ENCODE measurements at regions not wholly inside any gene's neighbourhood (a gene's known extent, or its start where the extent isn't known, plus 50 kb on each side); places are given as distances from the start of the nearest gene placed in this dataset.

DNA sequence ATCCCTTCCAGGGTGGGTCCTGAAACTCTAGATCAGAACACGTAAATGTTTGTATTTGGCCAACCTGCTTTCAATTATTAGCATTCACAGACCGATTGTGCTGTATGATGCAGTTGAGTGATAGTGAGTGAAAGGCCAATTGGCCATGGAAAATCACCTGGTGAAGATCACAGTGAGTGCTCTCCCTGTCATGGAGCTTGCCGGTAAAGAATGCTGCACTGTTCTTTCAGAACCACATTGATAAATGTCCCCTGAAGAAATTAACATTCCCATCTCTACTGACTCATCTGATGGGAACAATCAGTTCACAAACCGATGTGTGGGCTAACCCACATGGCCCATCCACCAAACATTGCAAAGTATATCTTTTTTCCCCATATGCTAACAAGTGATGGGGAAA is 324.8 kb upstream of the TBL1XR1 start:
- Histone ChIP-seq H3K9me3 (ENCODE audit: control insufficient read depth in 5 of 5, low read length in 5 of 5) (peaks cover 0 to 4% (median 0%) of the 10 kb centered on the region in 5 donors), H3K4me1 (ENCODE audit: control insufficient read depth in 5 of 5, insufficient read depth in 5 of 5, low read length in 5 of 5) (peaks cover 0 to 2% (median 0%) of the 10 kb centered on the region in 5 donors), H3K27ac (ENCODE audit: low read depth, low read length) (no peak overlapping the region), H3K36me3 (ENCODE audit: control insufficient read depth in 5 of 5, insufficient read depth in 5 of 5, low read length in 5 of 5) (no peaks in the 10 kb centered on the region), H3K27me3 (ENCODE audit: control insufficient read depth in 5 of 5, insufficient read depth in 4 of 5, low read length in 5 of 5) (no peaks in the 10 kb centered on the region), H3K9ac (ENCODE audit: low read length in 5 of 5) (no peak overlapping the region), H3K4me3 (ENCODE audit: low read depth in 1 of 5, low read length in 5 of 5) (no peak overlapping the region)

DNA sequence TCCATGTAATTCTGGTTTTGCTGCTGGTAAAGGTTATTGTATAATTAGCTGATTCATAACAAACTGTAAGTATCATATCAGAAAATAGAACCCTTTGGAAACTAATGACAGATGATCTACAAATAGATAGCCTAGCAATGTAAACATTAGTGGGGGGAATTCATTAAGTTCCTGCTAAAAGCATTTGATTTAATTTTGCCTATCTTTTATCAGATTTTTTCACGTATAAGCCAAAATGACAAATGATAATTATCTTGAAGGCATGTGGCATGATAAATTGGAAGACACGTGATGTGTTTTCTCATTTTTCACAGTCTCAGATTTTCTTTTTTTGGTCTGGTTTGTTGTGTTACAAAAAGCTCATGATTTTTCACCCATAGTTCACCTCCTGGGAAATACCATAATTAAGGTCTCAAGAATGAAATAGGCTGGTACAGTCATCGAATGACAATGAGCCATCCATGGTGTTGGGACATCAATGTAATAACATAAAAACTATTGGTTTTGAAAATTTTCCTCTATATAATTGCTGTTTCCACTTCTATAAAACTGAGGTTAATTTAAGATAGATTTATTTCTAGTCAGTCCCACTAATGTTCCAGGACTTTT is 325.9 kb upstream of the TBL1XR1 start:
- H3K4me1 ChIP-seq (ENCODE audit: control insufficient read depth in 5 of 5, insufficient read depth in 5 of 5, low read length in 5 of 5): peaks cover 0 to 6% (median 0%) of the 10 kb centered on the region in 5 donors
- H3K36me3 ChIP-seq (ENCODE audit: control insufficient read depth in 5 of 5, insufficient read depth in 5 of 5, low read length in 5 of 5): no peaks in the 10 kb centered on the region
- H3K27ac ChIP-seq (ENCODE audit: low read depth, low read length): no peak overlapping the region
- H3K9me3 ChIP-seq (ENCODE audit: control insufficient read depth in 5 of 5, low read length in 5 of 5): peaks cover 0 to 4% (median 0%) of the 10 kb centered on the region in 5 donors
- H3K9ac ChIP-seq (ENCODE audit: low read length in 5 of 5): no peak overlapping the region
- no peak overlapping the region for H3K4me3 ChIP-seq (ENCODE audit: low read depth in 1 of 5, low read length in 5 of 5)
- H3K27me3 ChIP-seq (ENCODE audit: control insufficient read depth in 5 of 5, insufficient read depth in 4 of 5, low read length in 5 of 5): no peaks in the 10 kb centered on the region

DNA sequence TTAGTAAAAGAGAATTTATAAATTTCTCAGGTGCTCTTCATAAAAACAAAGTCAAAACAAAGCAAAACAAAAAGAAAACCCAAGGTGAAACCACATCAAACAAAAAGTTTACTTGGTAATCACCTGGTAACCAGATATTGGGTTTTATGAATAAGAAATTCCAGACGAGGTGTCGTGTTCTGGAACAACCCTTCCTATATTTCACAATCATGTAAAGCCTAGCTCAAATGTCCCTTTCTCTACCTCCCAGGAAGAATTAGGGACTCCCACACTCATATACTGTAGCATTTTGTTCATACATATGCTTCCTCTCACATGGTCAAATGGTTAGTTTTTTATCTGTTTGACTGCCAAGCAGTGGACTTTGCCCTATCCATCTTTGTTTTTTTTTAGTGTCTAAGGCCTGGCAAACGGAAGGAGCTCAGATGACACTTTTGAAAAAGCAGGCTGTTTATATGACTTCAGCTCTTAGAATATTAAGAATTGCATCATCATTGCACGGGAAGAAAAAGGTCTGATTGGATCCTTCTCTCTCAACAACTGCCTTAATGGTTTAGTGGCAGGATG is 326.7 kb upstream of the TBL1XR1 start:
- H3K4me1 ChIP-seq (ENCODE audit: control insufficient read depth in 5 of 5, insufficient read depth in 5 of 5, low read length in 5 of 5): peaks cover 0 to 6% (median 0%) of the 10 kb centered on the region in 5 donors
- H3K27ac ChIP-seq (ENCODE audit: low read depth, low read length): no peak overlapping the region
- no peak overlapping the region for H3K9ac ChIP-seq (ENCODE audit: low read length in 5 of 5)
- H3K4me3 ChIP-seq (ENCODE audit: low read depth in 1 of 5, low read length in 5 of 5): no peak overlapping the region
- H3K9me3 ChIP-seq (ENCODE audit: control insufficient read depth in 5 of 5, low read length in 5 of 5): peaks cover 0 to 4% (median 0%) of the 10 kb centered on the region in 5 donors
- no peaks in the 10 kb centered on the region for H3K27me3 ChIP-seq (ENCODE audit: control insufficient read depth in 5 of 5, insufficient read depth in 4 of 5, low read length in 5 of 5)
- no peaks in the 10 kb centered on the region for H3K36me3 ChIP-seq (ENCODE audit: control insufficient read depth in 5 of 5, insufficient read depth in 5 of 5, low read length in 5 of 5)

DNA sequence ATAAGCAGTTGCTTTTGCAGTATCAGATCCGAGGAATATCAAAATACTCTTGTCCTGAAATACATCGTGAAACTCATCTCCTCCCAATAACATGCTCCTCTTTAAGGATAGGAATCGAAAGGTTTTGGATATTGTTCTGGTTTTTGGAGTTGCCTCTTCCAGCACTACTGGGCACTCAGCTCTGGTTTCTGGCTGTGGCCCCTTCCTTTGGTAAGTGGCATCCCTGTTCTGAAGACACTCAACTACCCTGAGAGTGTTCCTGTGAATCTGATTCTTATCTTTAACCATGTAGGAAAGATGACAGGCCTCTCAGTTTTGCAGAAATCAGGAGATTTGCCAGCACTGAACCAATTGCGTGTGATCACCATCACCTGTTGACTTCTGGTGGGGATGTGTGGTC is 327.5 kb upstream of the TBL1XR1 start:
- H3K36me3 ChIP-seq (ENCODE audit: control insufficient read depth in 5 of 5, insufficient read depth in 5 of 5, low read length in 5 of 5): no peaks in the 10 kb centered on the region
- no peak overlapping the region for H3K27ac ChIP-seq (ENCODE audit: low read depth, low read length)
- H3K4me1 ChIP-seq (ENCODE audit: control insufficient read depth in 5 of 5, insufficient read depth in 5 of 5, low read length in 5 of 5): peaks cover 0 to 6% (median 2%) of the 10 kb centered on the region in 5 donors
- H3K27me3 ChIP-seq (ENCODE audit: control insufficient read depth in 5 of 5, insufficient read depth in 4 of 5, low read length in 5 of 5): no peaks in the 10 kb centered on the region
- no peak overlapping the region for H3K9ac ChIP-seq (ENCODE audit: low read length in 5 of 5)
- H3K4me3 ChIP-seq (ENCODE audit: low read depth in 1 of 5, low read length in 5 of 5): no peak overlapping the region
- H3K9me3 ChIP-seq (ENCODE audit: control insufficient read depth in 5 of 5, low read length in 5 of 5): peaks cover 0 to 4% (median 0%) of the 10 kb centered on the region in 5 donors

DNA sequence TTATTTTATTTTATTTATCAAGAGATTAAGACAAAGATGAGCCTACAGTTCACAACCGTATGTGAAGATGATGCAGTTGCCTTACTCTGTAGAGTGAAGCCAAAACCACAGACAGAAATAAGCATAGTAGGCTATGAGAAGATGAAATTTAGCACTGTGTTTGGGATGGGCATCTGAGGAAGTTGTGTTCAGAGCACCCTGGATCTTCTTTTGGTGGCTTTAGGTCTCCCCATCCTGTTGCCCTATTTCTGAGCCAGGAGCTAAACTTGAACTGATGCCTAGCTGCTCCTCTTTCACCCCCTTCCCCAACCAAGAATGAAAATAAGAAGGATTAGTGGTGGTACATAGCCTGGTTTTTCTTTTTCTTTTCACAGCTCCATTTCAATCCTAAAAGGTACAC is 328.1 kb upstream of the TBL1XR1 start:
- peaks cover 0 to 4% (median 0%) of the 10 kb centered on the region in 5 donors for H3K9me3 ChIP-seq (ENCODE audit: control insufficient read depth in 5 of 5, low read length in 5 of 5)
- H3K4me1 ChIP-seq (ENCODE audit: control insufficient read depth in 5 of 5, insufficient read depth in 5 of 5, low read length in 5 of 5): peaks cover 0 to 11% (median 9%) of the 10 kb centered on the region in 5 donors
- H3K9ac ChIP-seq (ENCODE audit: low read length in 5 of 5): no peak overlapping the region
- no peaks in the 10 kb centered on the region for H3K36me3 ChIP-seq (ENCODE audit: control insufficient read depth in 5 of 5, insufficient read depth in 5 of 5, low read length in 5 of 5)
- H3K27ac ChIP-seq (ENCODE audit: low read depth, low read length): no peak overlapping the region
- H3K4me3 ChIP-seq (ENCODE audit: low read depth in 1 of 5, low read length in 5 of 5): no peak overlapping the region
- H3K27me3 ChIP-seq (ENCODE audit: control insufficient read depth in 5 of 5, insufficient read depth in 4 of 5, low read length in 5 of 5): no peaks in the 10 kb centered on the region

DNA sequence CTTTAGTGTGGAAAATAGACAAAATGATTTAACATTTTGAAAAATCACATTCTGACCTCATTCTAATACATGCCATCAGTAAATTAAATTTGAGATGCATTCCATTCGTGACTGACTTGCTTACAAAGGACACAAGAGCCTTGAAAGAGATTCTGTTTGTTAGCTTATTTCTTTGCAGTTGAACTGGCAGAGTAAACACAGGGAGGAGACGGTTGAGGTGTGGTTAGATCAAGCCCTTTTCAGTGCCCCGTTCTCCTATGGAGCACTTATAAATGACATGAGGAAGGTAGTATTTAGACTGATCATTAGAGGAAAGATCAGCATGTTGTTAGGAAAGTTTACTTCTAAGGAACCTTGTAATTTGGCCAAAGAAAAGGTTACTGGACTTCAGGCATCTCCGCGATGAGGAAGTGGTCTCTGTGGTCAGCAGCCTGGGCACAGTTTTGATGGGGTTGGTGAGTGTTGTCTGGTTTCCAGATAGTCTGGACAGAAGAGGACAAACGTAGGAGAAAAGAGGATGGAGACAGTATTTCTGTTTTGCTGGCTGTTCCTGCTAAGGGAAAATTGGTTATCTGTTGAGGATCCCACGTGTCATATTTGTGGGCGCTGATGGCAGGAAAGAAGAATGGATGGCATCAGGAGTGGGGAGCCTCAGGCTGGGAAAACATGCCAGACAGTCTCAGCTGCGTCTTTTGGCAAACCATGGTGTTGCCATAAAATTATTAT is 328.9 kb upstream of the TBL1XR1 start:
- Histone ChIP-seq H3K4me1 (ENCODE audit: control insufficient read depth in 5 of 5, insufficient read depth in 5 of 5, low read length in 5 of 5) (peaks cover 4 to 18% (median 16%) of the 10 kb centered on the region in 5 donors), H3K27me3 (ENCODE audit: control insufficient read depth in 5 of 5, insufficient read depth in 4 of 5, low read length in 5 of 5) (no peaks in the 10 kb centered on the region), H3K9ac (ENCODE audit: low read length in 5 of 5) (no peak overlapping the region), H3K9me3 (ENCODE audit: control insufficient read depth in 5 of 5, low read length in 5 of 5) (peaks cover 0 to 4% (median 0%) of the 10 kb centered on the region in 5 donors), H3K36me3 (ENCODE audit: control insufficient read depth in 5 of 5, insufficient read depth in 5 of 5, low read length in 5 of 5) (no peaks in the 10 kb centered on the region), H3K4me3 (ENCODE audit: low read depth in 1 of 5, low read length in 5 of 5) (no peak overlapping the region), H3K27ac (ENCODE audit: low read depth, low read length) (no peak overlapping the region)

DNA sequence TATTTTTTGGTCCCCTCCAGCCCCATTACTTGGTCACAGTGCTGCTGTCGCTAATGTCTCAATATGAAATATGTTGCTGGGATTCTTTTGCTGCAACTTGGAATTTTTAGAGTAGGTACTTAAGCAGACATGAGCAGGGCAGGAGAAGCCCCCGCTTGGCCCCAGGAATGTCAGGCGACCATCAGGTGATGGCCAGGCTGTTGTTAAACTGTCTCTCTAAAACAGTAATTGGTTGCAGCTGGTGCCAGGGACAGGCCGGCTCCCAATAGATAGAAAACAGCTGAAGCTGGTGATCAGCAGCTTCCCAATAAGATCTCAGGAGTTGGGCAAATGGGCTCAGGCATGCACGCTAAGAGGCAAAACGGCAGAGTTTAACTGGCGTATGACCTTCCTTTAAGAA is 329.9 kb upstream of the TBL1XR1 start:
- Histone ChIP-seq H3K36me3 (ENCODE audit: control insufficient read depth in 5 of 5, insufficient read depth in 5 of 5, low read length in 5 of 5) (no peaks in the 10 kb centered on the region), H3K9ac (ENCODE audit: low read length in 5 of 5) (no peak overlapping the region), H3K4me1 (ENCODE audit: control insufficient read depth in 5 of 5, insufficient read depth in 5 of 5, low read length in 5 of 5) (peaks cover 4 to 21% (median 18%) of the 10 kb centered on the region in 5 donors), H3K27ac (ENCODE audit: low read depth, low read length) (no peak overlapping the region), H3K27me3 (ENCODE audit: control insufficient read depth in 5 of 5, insufficient read depth in 4 of 5, low read length in 5 of 5) (no peaks in the 10 kb centered on the region), H3K4me3 (ENCODE audit: low read depth in 1 of 5, low read length in 5 of 5) (no peak overlapping the region), H3K9me3 (ENCODE audit: control insufficient read depth in 5 of 5, low read length in 5 of 5) (peaks cover 0 to 4% (median 0%) of the 10 kb centered on the region in 5 donors)

DNA sequence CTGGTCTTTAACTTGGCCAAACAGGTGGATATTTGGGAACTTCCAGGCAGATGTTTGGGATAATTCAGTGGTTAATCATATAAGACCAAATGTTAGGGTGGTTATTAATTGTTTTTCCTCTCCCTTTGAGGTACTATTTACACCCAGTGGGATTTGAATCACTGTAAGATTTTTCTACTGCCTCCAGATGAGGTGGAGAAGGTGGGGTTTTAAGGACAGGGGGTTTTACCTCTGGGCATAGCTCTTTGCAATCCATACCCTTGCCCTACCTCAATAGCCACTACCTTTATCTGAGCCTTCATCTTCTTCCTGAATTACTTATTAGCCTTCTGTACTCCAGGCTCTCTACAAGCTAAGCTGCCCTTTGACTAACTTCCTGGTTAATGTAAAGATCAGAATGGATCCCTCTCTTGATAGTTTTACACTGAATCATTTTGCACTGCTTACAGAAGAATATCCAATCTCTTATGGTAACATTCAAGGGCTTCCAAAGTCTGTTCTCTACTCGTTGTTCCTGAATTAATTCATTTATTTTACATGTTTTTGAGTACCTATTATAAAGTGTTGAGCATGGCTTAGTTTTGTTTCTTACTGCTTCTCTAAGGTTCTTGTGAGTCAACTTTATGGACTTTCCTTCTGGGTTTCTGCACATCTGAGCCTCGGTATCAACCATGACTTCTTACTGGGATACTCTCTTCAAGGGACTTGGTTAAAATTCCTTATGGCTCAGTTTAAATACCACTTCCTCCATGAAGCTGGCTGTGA is 331.2 kb upstream of the TBL1XR1 start:
- no peaks in the 10 kb centered on the region for H3K27me3 ChIP-seq (ENCODE audit: control insufficient read depth in 5 of 5, insufficient read depth in 4 of 5, low read length in 5 of 5)
- no peak overlapping the region for H3K4me3 ChIP-seq (ENCODE audit: low read depth in 1 of 5, low read length in 5 of 5)
- H3K36me3 ChIP-seq (ENCODE audit: control insufficient read depth in 5 of 5, insufficient read depth in 5 of 5, low read length in 5 of 5): no peaks in the 10 kb centered on the region

DNA sequence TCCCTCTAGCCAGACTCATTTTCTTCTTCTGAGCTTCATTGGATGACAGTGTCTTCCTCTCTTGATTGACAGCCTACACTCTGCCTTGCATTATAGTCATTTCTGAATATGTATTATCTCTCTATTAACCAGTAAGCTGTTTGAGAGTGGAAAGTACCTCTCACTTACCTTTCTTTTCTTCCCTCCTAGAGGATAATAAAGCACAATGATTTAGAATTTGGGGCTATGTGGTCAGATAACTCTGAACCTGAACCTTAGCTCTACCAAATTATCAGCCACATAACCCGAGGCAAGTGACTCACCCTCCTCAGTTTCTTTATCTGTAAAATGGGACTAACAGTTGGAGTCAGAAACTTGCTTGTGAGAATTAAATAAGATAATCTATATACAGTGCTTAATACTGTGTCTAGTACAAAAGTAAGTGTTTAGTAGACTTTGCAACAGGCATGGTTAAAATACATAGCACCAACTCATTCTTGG is 331.8 kb upstream of the TBL1XR1 start:
- H3K4me1 ChIP-seq (ENCODE audit: control insufficient read depth in 5 of 5, insufficient read depth in 5 of 5, low read length in 5 of 5): peaks cover 4 to 21% (median 18%) of the 10 kb centered on the region in 5 donors
- peaks cover 0 to 4% (median 0%) of the 10 kb centered on the region in 5 donors for H3K9me3 ChIP-seq (ENCODE audit: control insufficient read depth in 5 of 5, low read length in 5 of 5)
- no peaks in the 10 kb centered on the region for H3K36me3 ChIP-seq (ENCODE audit: control insufficient read depth in 5 of 5, insufficient read depth in 5 of 5, low read length in 5 of 5)
- no peak overlapping the region for H3K4me3 ChIP-seq (ENCODE audit: low read depth in 1 of 5, low read length in 5 of 5)
- H3K27me3 ChIP-seq (ENCODE audit: control insufficient read depth in 5 of 5, insufficient read depth in 4 of 5, low read length in 5 of 5): no peaks in the 10 kb centered on the region
- H3K27ac ChIP-seq (ENCODE audit: low read depth, low read length): no peak overlapping the region
- H3K9ac ChIP-seq (ENCODE audit: low read length in 5 of 5): no peak overlapping the region

More for the DNA sequence above, 331.2 kb upstream of the TBL1XR1 start:
- Histone ChIP-seq H3K9me3 (ENCODE audit: control insufficient read depth in 5 of 5, low read length in 5 of 5) (peaks cover 0 to 4% (median 0%) of the 10 kb centered on the region in 5 donors), H3K9ac (ENCODE audit: low read length in 5 of 5) (no peak overlapping the region), H3K27ac (ENCODE audit: low read depth, low read length) (no peak overlapping the region), H3K4me1 (ENCODE audit: control insufficient read depth in 5 of 5, insufficient read depth in 5 of 5, low read length in 5 of 5) (peaks cover 4 to 21% (median 18%) of the 10 kb centered on the region in 5 donors)
